ENCODE measurements at regions not wholly inside any gene's neighbourhood (a gene's known extent, or its start where the extent isn't known, plus 50 kb on each side); places are given as distances from the start of the nearest gene placed in this dataset.
A peak's percentile ranks its signal among the peaks of the same experiment; 100 is the strongest.

- no peaks in the 10 kb centered on the region for H3K27me3 ChIP-seq (ENCODE audit: control insufficient read depth, insufficient read depth, low read length)
- H3K4me3 ChIP-seq (ENCODE audit: low read depth, low read length) = no peak overlapping the region
- CTCF ChIA-PET = no interaction called here
- no peaks in the 10 kb centered on the region for H3K36me3 ChIP-seq (ENCODE audit: control insufficient read depth, insufficient read depth, low read length)
- POLR2A ChIA-PET = no interaction called here
- no peak for TF ChIP-seq CTCF (IDR thresholded peaks at IDR 0.05; ENCODE audit: insufficient read depth, low read depth, low read length)
- DNase-seq (ENCODE audit: low read depth) = no peak
Observed at GRCh38 chr3:78163379-78163778, 1123.5 kb downstream of the ROBO2 start.

DNA sequence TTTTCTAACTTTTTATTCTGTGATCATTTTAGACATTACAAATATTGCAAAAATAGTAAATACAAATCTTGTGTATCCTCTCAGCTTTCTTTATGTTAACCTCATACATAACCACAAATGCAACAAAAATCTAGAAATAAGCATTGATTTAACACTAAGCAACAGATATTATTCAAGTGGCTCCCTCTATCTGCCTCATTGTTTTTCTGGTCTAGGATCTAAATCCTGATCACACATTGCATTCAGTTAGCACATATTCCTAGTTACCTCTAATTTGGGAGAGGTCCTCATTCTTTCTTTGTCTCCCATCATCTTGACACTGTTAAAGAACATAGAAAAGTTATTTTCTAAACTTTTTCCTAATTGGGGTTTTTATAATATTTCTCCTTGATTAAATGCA, 1126.0 kb downstream of the ROBO2 start:
- no peak overlapping the region for H3K4me3 ChIP-seq (ENCODE audit: low read depth, low read length)
- TF ChIP-seq CTCF (IDR thresholded peaks at IDR 0.05; ENCODE audit: insufficient read depth, low read depth, low read length) = peak; percentile 21; the same call in 1 of the 2 replicates
- no peak for DNase-seq (ENCODE audit: low read depth)
- no peaks in the 10 kb centered on the region for H3K36me3 ChIP-seq (ENCODE audit: control insufficient read depth, insufficient read depth, low read length)
- no peaks in the 10 kb centered on the region for H3K27me3 ChIP-seq (ENCODE audit: control insufficient read depth, insufficient read depth, low read length)
- POLR2A ChIA-PET = no interaction called here
- CTCF ChIA-PET = no interaction called here

- no peak for DNase-seq (ENCODE audit: low read depth)
- TF ChIP-seq CTCF (IDR thresholded peaks at IDR 0.05; ENCODE audit: insufficient read depth, low read depth, low read length) = no peak
- ChIA-PET CTCF (no interaction called here), POLR2A (no interaction called here)
- H3K36me3 ChIP-seq (ENCODE audit: control insufficient read depth, insufficient read depth, low read length) = no peaks in the 10 kb centered on the region
- H3K4me3 ChIP-seq (ENCODE audit: low read depth, low read length) = no peak overlapping the region
- no peaks in the 10 kb centered on the region for H3K27me3 ChIP-seq (ENCODE audit: control insufficient read depth, insufficient read depth, low read length)
Observed at GRCh38 chr3:78174821-78175220, 1134.9 kb downstream of the ROBO2 start.

DNA sequence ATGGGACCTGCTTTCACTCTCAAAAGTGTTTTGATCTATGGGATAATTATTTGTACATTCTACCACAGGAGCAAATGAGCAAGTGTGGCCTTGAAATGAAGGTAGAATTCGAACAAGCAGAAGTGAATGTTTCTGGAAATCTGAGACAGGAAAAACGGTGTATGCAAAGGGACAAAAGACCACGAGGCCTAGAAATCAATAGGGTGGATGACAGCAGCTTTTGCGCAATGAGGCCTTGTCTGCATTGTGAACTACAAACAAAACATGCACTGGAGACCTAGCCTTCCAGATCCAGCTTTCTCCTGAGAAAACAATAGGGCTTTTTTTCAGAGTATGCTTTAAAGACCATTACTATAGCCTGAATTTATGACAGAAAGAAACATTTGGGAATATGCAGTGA, 1137.0 kb downstream of the ROBO2 start:
- ChIA-PET POLR2A (no interaction called here), CTCF (no interaction called here)
- DNase-seq (ENCODE audit: low read depth) = no peak
- Histone ChIP-seq H3K4me3 (ENCODE audit: low read depth, low read length) (no peak overlapping the region), H3K27me3 (ENCODE audit: control insufficient read depth, insufficient read depth, low read length) (no peaks in the 10 kb centered on the region), H3K36me3 (ENCODE audit: control insufficient read depth, insufficient read depth, low read length) (no peaks in the 10 kb centered on the region)
- TF ChIP-seq CTCF (IDR thresholded peaks at IDR 0.05; ENCODE audit: insufficient read depth, low read depth, low read length) = no peak

DNA sequence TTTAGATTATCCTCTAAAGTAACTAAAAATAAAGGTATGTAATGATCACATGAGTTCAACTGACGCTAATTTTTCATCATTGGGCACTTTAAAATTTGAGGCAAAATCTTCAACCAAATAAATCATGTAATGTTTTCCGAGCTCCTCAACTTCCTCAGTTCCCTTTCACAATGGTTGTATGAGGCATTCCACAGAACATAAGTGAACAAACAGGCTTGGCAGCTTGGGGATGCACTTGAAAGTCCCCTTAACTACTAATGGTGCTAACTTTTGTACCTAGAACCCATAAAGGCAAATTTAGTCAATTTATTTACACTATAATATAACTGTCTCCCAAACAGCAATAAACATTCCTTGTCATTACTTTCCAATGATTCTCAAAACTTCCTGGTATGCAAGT, 1137.9 kb downstream of the ROBO2 start:
- POLR2A ChIA-PET = no interaction called here
- DNase-seq (ENCODE audit: low read depth) = no peak
- CTCF ChIA-PET = no interaction called here

More for the DNA sequence above, 1137.9 kb downstream of the ROBO2 start:
- TF ChIP-seq CTCF (IDR thresholded peaks at IDR 0.05; ENCODE audit: insufficient read depth, low read depth, low read length) = no peak
- Histone ChIP-seq H3K27me3 (ENCODE audit: control insufficient read depth, insufficient read depth, low read length) (no peaks in the 10 kb centered on the region), H3K4me3 (ENCODE audit: low read depth, low read length) (no peak overlapping the region), H3K36me3 (ENCODE audit: control insufficient read depth, insufficient read depth, low read length) (no peaks in the 10 kb centered on the region)
